PC-9 (cell line): ENCODE measurements at regions not wholly inside any gene's neighbourhood (a gene's known extent, or its start where the extent isn't known, plus 50 kb on each side); places are given as distances from the start of the nearest gene placed in this dataset.

ENCODE experiments used
- CTCF ChIP-seq: fragments of 200-600 bp; sonication (generic); conservative IDR thresholded peaks from 2 replicates; pipeline ENCODE4 v1.6.1; 2017; ENCODE audit warnings: mixed run types, antibody characterized with exemption, mild to moderate bottlenecking, moderate library complexity
- EZH2 ChIP-seq: fragments of 200-600 bp; sonication (generic); IDR thresholded peaks from 2 replicates; pipeline ENCODE4 v1.8.0; 2017; ENCODE audit warnings: antibody characterized with exemption, low read depth

- TF ChIP-seq CTCF (no peak), EZH2 (no peak)
These were observed 793.0 kb upstream of the ID2 start for GRCh38 chr2:7888876-7889275.
